NCI-H69 (cell line): ENCODE measurements at regions not wholly inside any gene's neighbourhood (a gene's known extent, or its start where the extent isn't known, plus 50 kb on each side); places are given as distances from the start of the nearest gene placed in this dataset.
A peak's percentile ranks its signal among the peaks of the same experiment; 100 is the strongest.

Source experiments
- DNase-seq: peaks from one replicate; lab custom pipeline; 2025; lab: John Stamatoyannopoulos, UW

DNA sequence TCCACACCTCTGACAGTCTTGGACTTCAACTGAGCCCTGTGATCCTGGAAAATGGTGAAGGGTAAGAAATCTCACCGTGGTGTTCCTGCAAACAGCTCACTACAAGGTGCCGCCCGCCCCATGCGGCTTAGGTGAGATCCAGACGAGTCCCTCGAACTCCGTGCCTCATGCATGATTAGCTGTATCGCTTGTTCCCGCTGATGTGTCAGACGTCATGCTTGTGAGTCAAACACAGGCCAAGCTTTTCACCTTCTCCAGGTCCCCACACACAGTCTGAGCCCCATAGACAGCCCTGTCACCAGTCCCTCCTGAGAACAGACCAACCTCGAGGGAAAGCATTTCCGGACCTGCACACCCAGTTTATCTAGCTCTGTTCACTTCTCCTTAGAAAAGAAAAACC is 740.5 kb downstream of the GALR1 start:
- no peak for DNase-seq

- no peak for DNase-seq
These were observed 741.3 kb downstream of the GALR1 start for GRCh38 chr18:77990901-77991300.

GRCh38 chr18:77992057-77992456 is 742.4 kb downstream of the GALR1 start:
- DNase-seq: no peak

- DNase-seq: no peak
These were observed 743.7 kb downstream of the GALR1 start for GRCh38 chr18:77993188-77993981.

GRCh38 chr18:77995593-77995992 is 745.9 kb downstream of the GALR1 start:
- DNase-seq: no peak

DNA sequence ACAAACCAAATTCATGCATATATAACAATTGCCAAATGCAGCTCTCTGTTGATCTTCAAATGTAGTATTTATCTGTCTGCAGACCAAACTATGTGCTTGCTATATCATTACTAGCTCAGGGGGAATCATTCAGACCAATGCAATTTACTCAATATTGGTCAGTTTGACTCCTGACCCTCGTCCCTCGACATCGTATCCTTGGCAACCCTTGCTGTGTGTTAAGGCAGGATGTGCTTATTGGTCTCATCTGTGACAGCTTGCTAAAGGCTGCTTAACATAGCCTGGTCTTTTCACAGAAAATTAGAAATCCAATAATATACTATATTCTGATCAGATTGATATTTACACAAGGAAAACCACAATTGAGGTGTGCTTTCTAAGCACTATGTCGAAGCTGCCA is 747.1 kb downstream of the GALR1 start:
- DNase-seq: no peak

- no peak for DNase-seq
These were observed 752.2 kb downstream of the GALR1 start for GRCh38 chr18:78001811-78002210.

GRCh38 chr18:78006006-78006773 is 756.5 kb downstream of the GALR1 start:
- no peak for DNase-seq

GRCh38 chr18:78006774-78007260 is 757.2 kb downstream of the GALR1 start:
- DNase-seq: no peak

DNA sequence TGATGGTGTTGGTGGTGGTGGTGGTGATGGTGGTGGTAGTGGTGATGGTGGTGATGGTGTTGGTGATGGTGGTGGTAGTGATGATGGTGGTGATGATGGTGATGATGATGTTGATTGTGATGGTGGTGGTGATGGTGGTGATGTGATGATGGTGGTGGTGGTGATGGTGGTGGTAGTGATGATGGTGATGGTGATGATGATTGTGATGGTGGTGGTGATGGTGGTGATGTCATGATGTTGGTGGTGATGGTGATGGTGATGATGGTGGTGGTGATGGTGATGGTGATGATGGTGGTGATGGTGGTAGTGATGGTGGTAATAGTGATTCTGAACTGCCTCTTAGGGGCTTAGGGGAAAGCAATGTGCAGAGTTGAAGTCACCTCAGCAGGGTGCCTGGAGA is 760.7 kb downstream of the GALR1 start:
- no peak for DNase-seq

DNA sequence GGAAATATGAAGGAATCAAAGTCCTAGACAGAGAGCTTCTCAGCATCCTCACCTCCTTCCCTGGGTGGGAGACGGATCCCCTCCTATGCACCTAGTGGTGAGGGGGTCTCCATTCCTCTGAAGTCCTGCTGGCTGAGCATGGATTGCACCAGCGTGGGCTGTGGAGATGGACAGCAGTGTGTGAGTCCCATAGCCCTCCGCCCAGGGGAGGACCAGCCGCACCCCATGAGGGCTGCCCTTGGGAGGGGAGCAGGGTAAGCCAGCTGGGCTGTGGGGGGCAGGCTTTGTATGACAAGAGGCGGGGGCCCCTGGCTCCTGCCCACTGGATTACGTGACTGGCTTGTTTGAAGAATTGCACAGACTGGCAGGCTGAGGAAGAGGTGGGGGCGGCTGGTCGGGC is 768.2 kb downstream of the GALR1 start:
- DNase-seq: no peak

DNA sequence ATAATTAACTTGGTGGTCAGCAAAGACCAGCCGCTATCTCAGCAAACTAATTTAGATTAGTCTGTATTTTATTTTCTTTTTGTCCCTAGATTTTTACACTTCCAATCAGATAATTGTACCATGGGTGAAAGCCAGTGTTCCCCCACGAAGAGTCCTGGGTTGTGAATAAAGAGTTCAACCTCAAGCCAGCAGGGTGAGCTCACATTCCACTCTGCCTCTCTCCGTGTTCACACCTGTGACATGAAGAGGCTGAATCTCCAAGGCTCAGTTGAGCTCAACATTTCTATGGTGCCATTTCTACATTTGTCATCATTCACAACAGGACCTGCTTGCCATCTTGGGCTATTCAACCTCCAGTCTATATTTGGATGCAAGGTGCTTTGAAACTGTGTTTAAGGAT is 771.5 kb downstream of the GALR1 start:
- peak; percentile 38 for DNase-seq

DNA sequence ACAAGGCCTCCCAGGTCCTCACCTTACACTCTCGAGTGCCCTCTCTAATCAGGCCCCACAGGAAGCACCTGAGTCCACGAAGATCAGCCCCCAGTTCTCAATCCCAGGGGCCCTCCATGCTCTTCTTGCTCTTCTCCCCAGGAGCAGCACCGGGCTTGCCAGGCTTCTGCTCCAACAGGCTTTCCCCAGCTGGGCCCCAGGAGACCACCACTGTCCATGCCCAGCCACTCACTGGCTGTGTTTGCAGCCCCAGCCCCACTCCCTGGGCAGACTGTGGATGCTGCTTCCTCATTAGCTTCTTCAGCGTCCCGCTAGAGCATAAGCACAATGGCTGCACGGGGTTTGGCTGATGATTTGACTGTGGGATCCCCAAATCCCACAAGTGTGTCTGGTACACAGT is 781.9 kb downstream of the GALR1 start:
- no peak for DNase-seq

GRCh38 chr18:78031991-78032390 is 782.3 kb downstream of the GALR1 start:
- DNase-seq: no peak

DNA sequence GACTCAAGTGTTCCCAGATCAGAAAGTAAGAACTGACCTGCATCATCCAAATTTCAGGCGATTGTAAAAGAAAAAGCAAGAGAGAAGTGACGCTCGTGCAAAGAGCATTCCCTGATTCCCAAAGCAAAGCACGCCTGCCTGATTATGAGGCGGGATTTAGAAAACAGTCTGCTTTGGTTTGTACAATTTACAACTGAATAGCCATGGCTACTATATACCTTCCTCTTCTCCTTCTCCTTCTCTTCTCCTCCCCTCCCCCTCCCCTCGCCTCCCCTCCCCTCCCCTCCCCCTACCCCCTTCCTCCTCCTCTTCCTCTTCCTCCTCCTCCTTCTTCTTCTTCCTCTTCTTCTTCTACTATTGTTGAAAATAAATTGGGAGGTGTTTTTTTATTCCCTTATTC is 782.9 kb downstream of the GALR1 start:
- no peak for DNase-seq

DNA sequence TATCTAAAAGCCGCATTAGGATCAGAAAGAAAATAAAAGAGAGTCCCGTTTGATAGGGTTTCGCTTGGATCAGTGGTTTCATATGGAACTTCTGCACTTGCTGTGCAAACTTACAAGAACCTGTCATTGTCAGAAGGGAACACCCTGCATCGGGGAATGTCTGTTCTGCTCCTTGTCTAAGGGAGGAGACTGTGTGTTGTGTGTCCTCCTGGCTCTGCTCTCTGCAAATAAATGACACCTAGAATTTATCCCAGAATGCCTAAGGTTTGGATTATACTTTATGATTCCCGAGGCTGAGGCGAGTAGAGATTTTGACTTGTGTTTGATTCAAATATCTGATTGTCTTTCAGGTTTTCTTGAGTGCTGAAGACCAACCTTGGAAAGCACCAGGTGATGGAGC is 785.1 kb downstream of the GALR1 start:
- DNase-seq: no peak

- DNase-seq: no peak
These were observed 791.6 kb downstream of the GALR1 start for GRCh38 chr18:78041218-78041617.

GRCh38 chr18:78046631-78047030 is 797.0 kb downstream of the GALR1 start:
- DNase-seq: no peak

- DNase-seq: no peak
These were observed 799.6 kb downstream of the GALR1 start for GRCh38 chr18:78049281-78049680.

GRCh38 chr18:78054801-78055200 is 805.2 kb downstream of the GALR1 start:
- no peak for DNase-seq

GRCh38 chr18:78056011-78056410 is 806.4 kb downstream of the GALR1 start:
- no peak for DNase-seq

DNA sequence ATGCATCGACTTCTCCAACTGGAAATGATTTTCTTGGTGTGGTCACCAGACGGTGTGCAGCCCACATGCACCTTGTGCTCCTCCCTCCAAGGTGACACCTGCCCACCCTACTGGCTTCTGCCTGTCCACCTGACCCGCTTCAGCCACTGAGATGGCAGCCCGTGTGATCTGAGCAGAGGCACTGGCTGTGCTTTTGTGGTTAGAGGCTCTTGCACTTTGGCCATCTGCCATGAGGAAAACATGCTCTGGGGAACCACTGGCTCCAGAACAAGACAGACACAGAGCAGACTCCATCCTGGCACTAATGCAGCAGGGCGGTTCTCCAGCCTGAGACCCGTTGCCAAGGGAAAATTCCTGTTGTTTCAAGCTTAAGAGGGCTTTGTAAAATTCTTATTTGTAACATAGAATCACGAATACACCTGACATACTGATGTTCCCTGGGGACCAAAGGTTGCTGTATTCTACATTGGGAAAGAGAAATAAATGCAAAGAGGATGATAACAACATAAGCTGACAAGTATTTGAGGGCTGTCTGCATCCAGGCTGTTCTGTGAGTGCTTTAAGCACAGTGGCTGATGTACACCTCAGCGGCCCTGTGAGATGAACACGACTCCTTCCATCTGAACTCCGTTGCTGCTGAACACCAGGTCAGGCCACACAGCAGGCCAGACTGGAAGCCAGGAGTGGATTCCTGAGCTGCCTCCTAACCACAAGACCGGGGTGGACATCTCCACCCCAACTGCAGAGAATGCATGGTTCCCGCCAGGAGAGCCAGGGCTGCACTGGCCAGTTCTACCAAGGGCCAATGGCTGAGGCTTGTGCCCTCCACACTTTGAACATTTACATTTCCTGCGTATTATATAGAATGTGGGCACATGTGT is 820.4 kb downstream of the GALR1 start:
- DNase-seq: peak; percentile 70
